ENCODE measurements at regions not wholly inside any gene's neighbourhood (a gene's known extent, or its start where the extent isn't known, plus 50 kb on each side); places are given as distances from the start of the nearest gene placed in this dataset.

DNA sequence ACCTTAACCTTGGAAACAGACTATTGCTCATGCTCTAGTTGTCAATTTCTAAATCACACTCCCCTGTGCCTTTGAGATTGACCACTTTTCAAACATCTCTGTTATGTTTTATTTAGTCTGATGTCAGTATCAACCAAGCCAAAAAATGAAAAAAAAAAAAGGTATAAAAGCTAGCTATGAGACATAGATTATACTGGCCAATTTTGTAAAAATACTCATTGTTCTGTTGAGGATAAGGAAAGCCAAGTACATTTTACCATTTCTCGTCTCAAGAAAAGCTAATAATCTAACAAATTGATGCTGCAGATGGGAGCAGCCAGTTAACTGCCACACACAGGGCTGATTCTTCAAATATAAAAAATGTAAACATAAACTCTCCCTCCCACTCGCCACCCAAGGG, 572.6 kb upstream of the KLF12 start:
- no peak for FAIRE-seq

- FAIRE-seq, result peak; percentile 88
Observed at GRCh38 chr13:74705438-74705837, 571.2 kb upstream of the KLF12 start.

GRCh38 chr13:74703855-74704387, 569.7 kb upstream of the KLF12 start:
- FAIRE-seq, result no peak

GRCh38 chr13:74696148-74696922, 562.1 kb upstream of the KLF12 start:
- no peak for FAIRE-seq

- no peak for FAIRE-seq
Observed at GRCh38 chr13:74695021-74695800, 561.0 kb upstream of the KLF12 start.

DNA sequence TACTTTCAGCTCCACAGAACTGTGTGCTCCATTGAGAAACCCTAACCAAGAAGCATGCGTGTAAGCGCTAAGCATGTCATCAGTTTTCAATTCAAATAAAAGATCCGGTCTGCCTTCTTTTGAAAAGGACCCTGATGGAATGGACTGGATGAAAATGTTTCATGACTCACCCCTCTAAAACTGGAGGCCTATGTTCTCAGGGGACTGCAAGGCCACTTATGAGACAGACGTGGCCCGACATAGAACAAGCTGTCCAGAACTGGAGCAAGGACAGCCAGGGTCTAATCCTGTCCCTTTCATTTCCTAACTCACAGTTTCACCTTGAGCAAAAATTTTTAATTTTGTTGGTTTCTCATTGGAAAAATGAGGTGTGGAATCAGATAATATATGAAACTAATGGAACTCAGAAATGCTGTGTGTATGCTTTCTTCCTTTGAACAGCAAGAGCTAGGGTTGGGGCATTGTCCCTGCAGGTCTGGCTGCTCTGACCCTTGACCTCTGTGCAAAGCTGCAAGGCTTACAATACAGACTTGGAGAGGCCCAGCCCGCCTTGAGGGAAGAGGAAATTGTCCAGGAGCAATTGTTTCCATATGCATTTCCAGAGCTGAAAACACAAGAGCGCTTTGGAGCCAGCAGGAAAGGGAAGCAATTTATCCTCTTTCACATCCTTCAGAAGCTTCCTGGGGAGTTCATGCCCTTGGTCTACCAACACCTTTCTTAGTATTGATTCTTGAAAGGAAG, 553.4 kb upstream of the KLF12 start:
- no peak for FAIRE-seq

DNA sequence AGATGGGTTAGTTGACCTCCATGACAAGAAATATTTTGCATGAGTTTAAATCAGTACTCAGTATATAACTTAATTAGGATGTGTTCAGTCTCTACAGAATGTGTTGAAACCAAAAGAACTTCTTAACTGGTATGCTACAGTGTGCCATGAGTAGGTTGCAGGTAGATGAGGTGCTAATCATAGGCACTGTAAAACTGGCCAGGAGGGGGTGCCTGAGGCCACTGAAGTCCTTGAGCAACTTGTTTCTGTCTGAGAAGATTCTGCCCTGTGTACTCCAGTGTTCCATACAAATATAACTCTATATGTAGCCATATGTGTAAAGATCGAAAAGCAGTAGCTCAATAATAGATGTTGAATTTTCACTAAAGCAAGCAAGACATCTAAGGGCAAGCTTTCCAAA, 549.2 kb upstream of the KLF12 start:
- no peak for FAIRE-seq

DNA sequence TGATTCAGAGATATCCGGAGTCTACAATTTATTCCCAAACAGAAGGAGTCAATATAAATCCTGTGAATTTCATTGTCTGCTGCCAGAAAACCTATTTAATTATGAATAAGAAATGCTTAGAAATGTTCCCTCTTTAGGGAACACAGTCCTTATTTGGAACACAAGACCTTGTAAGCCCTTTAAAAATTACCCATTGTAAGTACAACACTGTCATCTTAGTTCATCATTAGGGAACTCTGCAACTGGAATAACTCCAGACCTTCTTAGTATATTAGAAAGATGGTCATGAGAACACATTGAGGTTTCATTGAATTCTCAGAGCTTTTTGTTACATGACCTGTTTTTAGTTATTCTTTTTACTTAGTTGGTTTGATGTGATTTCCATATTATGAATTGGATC, 548.5 kb upstream of the KLF12 start:
- no peak for FAIRE-seq

DNA sequence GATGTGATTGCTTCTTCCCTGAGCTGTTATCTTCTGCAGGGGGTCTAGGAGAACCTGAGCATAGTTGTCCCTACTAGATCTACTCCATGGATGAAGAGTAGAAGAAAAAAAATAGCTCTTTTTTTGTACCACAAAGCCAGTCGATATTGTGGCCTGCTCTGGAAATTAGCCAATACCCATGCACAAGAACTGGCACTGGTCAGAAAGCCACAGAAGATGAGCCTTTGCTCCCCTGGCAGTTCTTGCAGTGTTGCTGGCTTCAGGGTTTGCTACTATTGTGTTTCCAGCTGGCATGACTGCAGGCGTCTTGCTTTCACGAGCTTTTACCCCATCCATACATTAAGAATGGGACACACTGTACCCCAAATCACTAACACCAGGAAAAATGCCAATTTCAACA, 547.7 kb upstream of the KLF12 start:
- FAIRE-seq, result no peak

GRCh38 chr13:74678308-74678965, 544.2 kb upstream of the KLF12 start:
- FAIRE-seq, result no peak

- no peak for FAIRE-seq
Observed at GRCh38 chr13:74675972-74676371, 541.8 kb upstream of the KLF12 start.

DNA sequence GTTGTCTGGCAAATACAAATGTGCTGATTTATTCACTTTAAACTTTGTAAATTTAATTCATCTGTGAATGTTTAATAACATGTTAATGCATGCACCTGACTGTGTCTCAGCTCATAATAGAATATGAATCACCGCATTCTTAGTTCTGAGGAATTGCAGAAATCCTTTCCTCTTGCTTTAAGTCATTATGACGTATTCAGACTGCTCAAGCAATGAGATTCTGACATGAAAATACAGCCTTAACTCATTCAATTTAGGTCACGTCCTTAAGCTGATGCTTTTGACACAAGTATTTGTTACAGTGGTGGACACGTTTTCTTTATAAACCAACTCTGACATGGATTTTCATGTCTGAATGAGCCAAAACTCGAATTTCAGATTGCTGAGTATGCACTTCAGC, 541.0 kb upstream of the KLF12 start:
- FAIRE-seq, result no peak

- no peak for FAIRE-seq
Observed at GRCh38 chr13:74674720-74675119, 540.5 kb upstream of the KLF12 start.

- FAIRE-seq, result no peak
Observed at GRCh38 chr13:74669149-74669548, 534.9 kb upstream of the KLF12 start.

GRCh38 chr13:74667656-74668203, 533.5 kb upstream of the KLF12 start:
- FAIRE-seq, result no peak

GRCh38 chr13:74662905-74663304, 528.7 kb upstream of the KLF12 start:
- FAIRE-seq, result no peak

GRCh38 chr13:74661851-74662250, 527.6 kb upstream of the KLF12 start:
- FAIRE-seq, result no peak

DNA sequence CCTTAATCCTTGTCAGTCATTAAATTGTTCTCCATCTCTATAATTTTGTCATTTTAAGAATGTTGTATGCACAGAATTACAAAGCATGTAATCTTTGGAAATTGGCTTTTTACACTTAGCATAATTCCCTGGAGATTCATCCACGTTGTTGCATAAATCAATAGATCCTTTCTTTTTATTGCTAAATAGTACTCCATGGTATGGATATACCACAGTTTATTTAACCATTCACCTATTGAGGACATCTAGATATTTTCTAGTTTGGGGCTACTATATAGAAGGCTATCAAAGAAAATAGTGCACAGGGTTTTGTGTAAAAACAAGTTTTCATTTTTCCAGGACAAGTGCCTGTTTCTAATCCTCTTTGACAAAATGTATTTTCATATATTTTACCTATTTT, 523.6 kb upstream of the KLF12 start:
- FAIRE-seq, result no peak

DNA sequence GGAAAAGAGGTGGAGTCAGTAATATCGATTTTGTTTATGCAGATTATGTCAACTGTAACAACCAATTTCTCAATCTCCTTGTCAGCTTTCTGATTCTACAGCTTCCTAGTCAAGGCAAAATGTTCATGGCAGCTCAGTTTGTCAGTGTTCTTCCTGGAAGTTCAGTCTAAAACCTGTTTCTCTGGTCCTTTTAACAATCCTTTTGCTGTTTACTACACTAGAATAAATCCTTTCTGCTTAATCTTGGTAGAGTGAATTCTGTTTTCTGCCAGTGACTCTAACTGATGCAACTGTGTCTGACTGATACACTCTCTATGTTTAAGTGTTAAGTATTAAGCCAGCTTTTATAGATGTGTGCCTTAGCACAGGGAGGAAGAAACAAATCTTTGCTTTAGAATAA, 516.9 kb upstream of the KLF12 start:
- FAIRE-seq, result no peak

- no peak for FAIRE-seq
Observed at GRCh38 chr13:74647991-74648390, 513.8 kb upstream of the KLF12 start.

GRCh38 chr13:74647211-74647610, 513.0 kb upstream of the KLF12 start:
- no peak for FAIRE-seq

DNA sequence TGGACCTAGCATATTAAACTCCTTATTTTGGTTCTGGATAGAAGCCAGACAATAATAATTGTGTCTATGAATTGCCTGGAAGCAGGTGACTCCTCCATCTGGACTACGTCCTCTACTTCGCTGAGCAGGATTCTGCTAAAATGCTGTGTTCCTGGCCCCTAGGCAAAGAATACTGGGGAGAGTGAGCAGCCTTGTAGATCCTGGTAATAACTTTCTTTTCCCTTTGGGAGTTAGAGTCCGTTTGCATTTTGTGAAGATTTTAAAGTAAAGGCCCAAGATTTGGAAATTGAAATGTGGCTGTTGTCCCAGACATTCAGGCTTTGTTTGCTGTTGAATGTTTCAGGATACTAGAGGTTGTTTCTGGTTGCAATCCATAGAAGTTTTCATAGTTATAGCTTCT, 511.9 kb upstream of the KLF12 start:
- no peak for FAIRE-seq

- no peak for FAIRE-seq
Observed at GRCh38 chr13:74645586-74645985, 511.4 kb upstream of the KLF12 start.

Measured in colon (tissue), 2 donors.